Mesendoderm (in vitro differentiated cells): ENCODE measurements at regions not wholly inside any gene's neighbourhood (a gene's known extent, or its start where the extent isn't known, plus 50 kb on each side); places are given as distances from the start of the nearest gene placed in this dataset.

Experiments
- DNase-seq: peaks from one replicate; pipeline ENCODE4 v3.0.0; 2013
- H2AK5ac ChIP-seq: 2 replicates; pipeline ENCODE4 v1.6.1; 2013; ENCODE audit warnings: low read length, inconsistent platforms
- H2BK120ac ChIP-seq: 2 replicates; pipeline ENCODE4 v1.6.1; 2013; ENCODE audit warnings: low read depth, mild to moderate bottlenecking, low read length, moderate library complexity, mixed read lengths
- H2BK15ac ChIP-seq: replicated peaks from 2 replicates; pipeline ENCODE4 v1.6.1; 2013; ENCODE audit warnings: low read depth, mild to moderate bottlenecking, moderate library complexity
- H2BK5ac ChIP-seq: 2 replicates; pipeline ENCODE4 v1.6.1; 2013; ENCODE audit warnings: low read length, inconsistent platforms
- H3K18ac ChIP-seq: 2 replicates; pipeline ENCODE4 v1.6.1; 2013; ENCODE audit warnings: mild to moderate bottlenecking, low read length, mixed read lengths
- H3K23ac ChIP-seq: one replicate; pipeline ENCODE4 v1.6.1; 2013; ENCODE audit warnings: low read length
- H3K27ac ChIP-seq: 2 replicates; pipeline ENCODE4 v1.5.1; 2013; ENCODE audit warnings: low read depth, mild to moderate bottlenecking, inconsistent platforms, low read length, moderate library complexity
- H3K27me3 ChIP-seq: 2 replicates; pipeline ENCODE4 v1.6.1; 2013; ENCODE audit warnings: low read length, control low read depth, mild to moderate bottlenecking, inconsistent platforms; ENCODE audit not compliant: insufficient read depth, poor library complexity
- H3K36me3 ChIP-seq: 2 replicates; pipeline ENCODE4 v1.6.1; 2013; ENCODE audit warnings: low read length, inconsistent platforms; ENCODE audit not compliant: control insufficient read depth, insufficient read depth
- H3K4ac ChIP-seq: one replicate; pipeline ENCODE4 v1.6.1; 2013; ENCODE audit warnings: low read depth, mild to moderate bottlenecking, low read length, moderate library complexity
- H3K4me1 ChIP-seq: 2 replicates; pipeline ENCODE4 v1.6.1; 2013; ENCODE audit warnings: low read depth, low read length, inconsistent platforms; ENCODE audit not compliant: control insufficient read depth
- H3K4me2 ChIP-seq: 2 replicates; pipeline ENCODE4 v1.6.1; 2013; ENCODE audit warnings: low read length
- H3K4me3 ChIP-seq: 2 replicates; pipeline ENCODE4 v1.5.1; 2013; ENCODE audit warnings: mild to moderate bottlenecking, low read length
- H3K56ac ChIP-seq: one replicate; pipeline ENCODE4 v1.6.1; 2013; ENCODE audit warnings: low read length
- H3K79me1 ChIP-seq: 2 replicates; pipeline ENCODE4 v1.6.1; 2013; ENCODE audit warnings: low read length, inconsistent platforms
- H3K79me2 ChIP-seq: 2 replicates; pipeline ENCODE4 v1.6.1; 2013; ENCODE audit warnings: mild to moderate bottlenecking, low read length; ENCODE audit not compliant: control insufficient read depth, insufficient read depth
- H3K9ac ChIP-seq: 2 replicates; pipeline ENCODE4 v1.6.1; 2013; ENCODE audit warnings: low read length, inconsistent platforms
- H4K5ac ChIP-seq: one replicate; pipeline ENCODE4 v1.6.1; 2013; ENCODE audit warnings: low read length
- H4K8ac ChIP-seq: one replicate; pipeline ENCODE4 v1.6.1; 2013; ENCODE audit warnings: low read depth, mild to moderate bottlenecking, control low read depth, low read length, moderate library complexity
- WGBS: extraction: QIAGEN DNeasy Blood & Tissue Kit; methylation state at CpG from one replicate; pipeline ENCODE4 v1.1.7; 2013; ENCODE audit warnings: low lambda C conversion rate, missing lambda C conversion rate; ENCODE audit not compliant: insufficient coverage; ENCODE audit errors: extremely low coverage; 5-methylcytosine and 5-hydroxymethylcytosine counted together

DNA sequence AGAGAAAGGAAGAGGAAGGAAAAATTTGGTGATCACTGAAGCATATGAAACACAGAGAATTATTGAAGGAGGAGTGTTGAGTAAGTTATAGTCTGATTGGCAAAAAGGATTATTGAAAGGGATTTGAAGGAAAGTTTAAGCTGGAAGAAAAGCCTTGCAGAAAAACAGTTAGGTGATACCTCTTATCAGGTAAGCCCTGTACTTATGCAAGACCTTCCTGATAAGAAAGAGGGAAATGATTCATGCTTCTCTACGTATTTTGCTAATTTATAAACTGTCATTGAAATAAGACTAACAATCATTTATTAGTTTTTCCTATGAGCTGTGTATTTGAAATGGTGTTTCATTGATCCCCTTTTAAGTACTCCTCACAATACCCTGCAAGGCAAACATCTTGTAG, 793.9 kb upstream of the NRXN1 start:
- Histone ChIP-seq H4K8ac (no peak overlapping the region), H3K79me2 (no peaks in the 10 kb centered on the region), H3K4me2 (no peak overlapping the region), H3K9ac (no peak overlapping the region), H3K79me1 (no peaks in the 10 kb centered on the region), H3K4me3 (no peak overlapping the region), H3K36me3 (no peaks in the 10 kb centered on the region), H3K27ac (no peak overlapping the region), H3K4ac (no peak overlapping the region), H3K56ac (no peak overlapping the region), H4K5ac (no peak overlapping the region), H2BK5ac (no peak overlapping the region), H2AK5ac (no peak overlapping the region), H2BK15ac (no peak overlapping the region), H2BK120ac (no peak overlapping the region), H3K27me3 (no peaks in the 10 kb centered on the region), H3K18ac (no peak overlapping the region), H3K4me1 (no peaks in the 10 kb centered on the region), H3K23ac (no peak overlapping the region)
- DNase-seq: peak; percentile 41
- WGBS: no CpG with 5 or more reads among the region's 1 CpG

DNA sequence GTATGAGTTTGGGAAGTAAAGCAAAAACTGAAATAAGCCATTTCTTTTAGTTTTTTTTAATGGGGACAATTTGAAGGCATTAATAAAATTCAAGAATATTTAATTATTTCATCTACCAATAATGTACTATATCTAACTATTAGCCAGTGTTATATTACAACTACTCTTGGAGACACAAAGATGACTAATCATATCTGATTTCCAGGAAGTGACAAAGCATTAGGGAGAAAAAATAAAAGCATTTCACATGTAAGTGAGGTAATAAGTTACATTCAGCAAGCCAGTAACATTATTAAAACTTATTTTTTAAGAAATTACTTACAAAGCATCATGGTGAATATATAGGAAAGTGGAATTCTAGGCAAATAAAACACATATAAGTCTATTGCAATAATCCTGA, 781.3 kb upstream of the NRXN1 start:
- Histone ChIP-seq H3K4me1 (no peaks in the 10 kb centered on the region), H2BK120ac (no peak overlapping the region), H3K9ac (no peak overlapping the region), H2BK5ac (no peak overlapping the region), H4K8ac (no peak overlapping the region), H3K79me1 (no peaks in the 10 kb centered on the region), H3K36me3 (no peaks in the 10 kb centered on the region), H3K4me3 (no peak overlapping the region), H2BK15ac (no peak overlapping the region), H3K56ac (no peak overlapping the region), H3K27ac (no peak overlapping the region), H4K5ac (no peak overlapping the region), H3K23ac (no peak overlapping the region), H3K4ac (no peak overlapping the region), H3K4me2 (no peak overlapping the region), H2AK5ac (no peak overlapping the region), H3K79me2 (no peaks in the 10 kb centered on the region), H3K27me3 (no peaks in the 10 kb centered on the region), H3K18ac (no peak overlapping the region)
- DNase-seq: no peak

DNA sequence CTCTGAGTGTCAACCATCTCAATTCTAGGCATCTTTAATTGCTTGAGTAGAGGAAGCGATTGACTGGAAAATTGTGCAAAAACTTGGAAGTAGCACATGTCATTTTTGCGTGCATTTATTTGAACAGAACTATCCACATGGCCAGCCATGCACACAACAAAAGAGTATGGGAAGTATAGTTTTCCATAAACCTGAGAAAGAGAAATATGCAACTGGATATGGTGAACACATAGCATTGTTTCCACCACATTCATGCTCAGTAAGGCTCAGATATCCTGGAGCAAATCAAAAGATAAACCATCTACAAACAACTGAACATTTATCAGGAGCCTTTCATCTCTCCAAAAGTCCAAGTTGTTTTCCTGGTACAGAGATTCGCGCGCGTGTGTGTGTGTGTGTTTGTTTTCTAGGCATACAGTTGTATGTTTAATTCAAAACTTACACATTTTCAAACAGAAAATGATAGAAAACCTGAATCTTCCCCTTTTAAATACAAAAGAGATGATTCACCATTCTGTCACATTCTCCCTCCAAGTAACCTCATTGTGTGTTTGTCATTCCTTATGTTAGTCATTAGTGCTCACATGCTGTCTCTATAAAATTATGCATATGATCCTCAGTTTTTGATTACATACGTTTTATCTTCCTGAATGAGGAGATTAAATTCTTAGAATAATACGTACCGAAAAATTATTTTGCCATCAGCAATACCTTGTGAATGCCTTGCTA, 780.4 kb upstream of the NRXN1 start:
- Histone ChIP-seq H3K56ac (no peak overlapping the region), H3K4me1 (peaks cover 1% of the 10 kb centered on the region), H3K23ac (no peak overlapping the region), H3K4me3 (no peak overlapping the region), H3K27ac (no peak overlapping the region), H2BK120ac (no peak overlapping the region), H3K79me2 (no peaks in the 10 kb centered on the region), H3K79me1 (no peaks in the 10 kb centered on the region), H3K4ac (no peak overlapping the region), H2BK5ac (no peak overlapping the region), H2BK15ac (no peak overlapping the region), H3K9ac (no peak overlapping the region), H4K8ac (no peak overlapping the region), H3K4me2 (no peak overlapping the region), H2AK5ac (no peak overlapping the region), H3K18ac (no peak overlapping the region), H3K27me3 (no peaks in the 10 kb centered on the region), H4K5ac (no peak overlapping the region), H3K36me3 (no peaks in the 10 kb centered on the region)
- WGBS: no CpG with 5 or more reads among the region's 9 CpGs
- no peak for DNase-seq

DNA sequence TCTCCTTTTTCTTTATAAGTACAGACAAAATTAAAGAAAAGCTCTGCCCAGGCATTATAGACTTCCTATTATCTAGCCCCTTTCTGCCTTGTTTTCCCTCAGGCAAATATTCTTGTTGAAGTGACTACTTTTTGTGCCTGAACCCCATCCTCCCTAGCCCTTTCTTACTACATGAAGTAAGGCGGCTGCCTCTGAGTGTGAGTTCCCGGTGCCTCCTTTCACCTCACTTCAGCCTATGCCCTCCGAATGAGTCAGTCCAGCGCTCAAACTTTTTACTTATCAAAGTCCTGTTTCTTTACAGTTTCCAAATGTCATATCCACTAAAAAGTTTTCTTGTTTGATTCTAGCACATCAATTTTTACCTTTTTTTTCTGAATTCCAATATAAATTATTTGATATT, 778.3 kb upstream of the NRXN1 start:
- no peak overlapping the region for H3K23ac ChIP-seq
- H3K36me3 ChIP-seq: no peaks in the 10 kb centered on the region
- no peak overlapping the region for H3K4ac ChIP-seq
- no peak overlapping the region for H4K5ac ChIP-seq
- H4K8ac ChIP-seq: no peak overlapping the region
- H3K4me1 ChIP-seq: peaks cover 1% of the 10 kb centered on the region
- no peak overlapping the region for H2BK15ac ChIP-seq
- no peak for DNase-seq
- H2AK5ac ChIP-seq: no peak overlapping the region
- no peak overlapping the region for H3K4me3 ChIP-seq
- WGBS: no CpG with 5 or more reads among the region's 4 CpGs
- H3K79me1 ChIP-seq: no peaks in the 10 kb centered on the region
- no peak overlapping the region for H3K56ac ChIP-seq
- H2BK120ac ChIP-seq: no peak overlapping the region
- H3K79me2 ChIP-seq: no peaks in the 10 kb centered on the region
- no peak overlapping the region for H3K18ac ChIP-seq
- H3K4me2 ChIP-seq: no peak overlapping the region
- H3K27me3 ChIP-seq: no peaks in the 10 kb centered on the region
- H3K27ac ChIP-seq: no peak overlapping the region
- H3K9ac ChIP-seq: no peak overlapping the region
- no peak overlapping the region for H2BK5ac ChIP-seq

DNA sequence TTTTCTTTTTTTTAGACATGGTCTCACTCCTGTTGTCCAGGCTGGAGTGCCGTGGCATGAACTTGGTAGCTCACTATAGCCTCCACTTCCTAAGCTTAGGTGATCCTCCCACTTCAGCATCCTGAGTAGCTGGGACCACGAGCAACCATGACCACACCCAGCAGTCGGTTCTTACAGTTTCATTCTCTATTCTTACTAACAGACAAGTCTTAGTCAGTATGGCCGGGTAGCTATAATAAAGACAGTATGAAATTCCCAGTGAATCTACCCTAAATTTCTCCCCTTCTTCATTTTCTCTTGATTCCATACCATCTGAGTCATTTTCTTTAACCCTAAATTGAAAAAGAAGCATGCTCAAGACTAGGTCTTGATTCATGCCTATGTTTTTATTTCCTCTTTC, 775.3 kb upstream of the NRXN1 start:
- H3K79me1 ChIP-seq: no peaks in the 10 kb centered on the region
- no CpG with 5 or more reads among the region's 4 CpGs for WGBS
- no peak overlapping the region for H3K4me3 ChIP-seq
- H2BK15ac ChIP-seq: no peak overlapping the region
- no peak overlapping the region for H2BK120ac ChIP-seq
- no peak overlapping the region for H3K9ac ChIP-seq
- H3K27me3 ChIP-seq: no peaks in the 10 kb centered on the region
- H3K23ac ChIP-seq: no peak overlapping the region
- no peak overlapping the region for H3K56ac ChIP-seq
- no peak overlapping the region for H2AK5ac ChIP-seq
- H4K5ac ChIP-seq: no peak overlapping the region
- H3K27ac ChIP-seq: no peak overlapping the region
- H3K18ac ChIP-seq: no peak overlapping the region
- peaks cover 1% of the 10 kb centered on the region for H3K4me1 ChIP-seq
- no peaks in the 10 kb centered on the region for H3K79me2 ChIP-seq
- H3K4ac ChIP-seq: no peak overlapping the region
- H4K8ac ChIP-seq: no peak overlapping the region
- H3K4me2 ChIP-seq: no peak overlapping the region
- no peak overlapping the region for H2BK5ac ChIP-seq
- H3K36me3 ChIP-seq: no peaks in the 10 kb centered on the region
- no peak for DNase-seq

DNA sequence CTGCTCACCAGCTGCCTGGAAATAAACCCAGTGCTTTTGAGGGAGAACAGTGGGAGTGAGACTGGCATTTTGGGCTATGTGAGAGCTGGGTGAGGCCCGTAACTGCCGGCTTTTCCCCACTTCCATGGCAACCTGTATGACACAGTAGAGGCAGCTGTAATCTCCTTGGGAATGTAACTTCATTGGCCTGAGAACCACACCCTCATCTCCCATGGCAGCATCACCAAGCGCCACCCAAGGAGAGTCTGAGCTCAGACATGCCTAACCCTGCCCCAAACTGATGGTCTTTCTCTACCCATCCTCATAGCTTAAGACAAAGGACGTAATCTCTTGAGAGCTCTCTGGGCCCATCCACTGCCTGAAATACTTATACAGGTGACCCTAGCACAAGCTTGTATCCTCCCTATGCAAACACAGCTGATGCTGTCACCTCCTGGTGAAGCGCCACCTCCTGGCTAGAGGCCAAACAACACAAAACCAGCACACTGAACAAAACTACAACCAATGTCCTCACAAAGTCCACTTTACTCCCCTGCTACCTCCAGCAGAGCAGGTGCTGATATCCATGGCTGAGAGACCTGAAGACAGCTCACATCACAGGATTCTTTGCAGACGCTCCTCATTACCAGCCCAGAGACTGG, 763.4 kb upstream of the NRXN1 start:
- Histone ChIP-seq H3K9ac (no peak overlapping the region), H3K27ac (no peak overlapping the region), H3K36me3 (no peaks in the 10 kb centered on the region), H3K4me2 (no peak overlapping the region), H3K56ac (no peak overlapping the region), H3K23ac (no peak overlapping the region), H3K79me2 (no peaks in the 10 kb centered on the region), H2BK120ac (no peak overlapping the region), H3K79me1 (no peaks in the 10 kb centered on the region), H2AK5ac (no peak overlapping the region), H4K5ac (no peak overlapping the region), H3K4me3 (no peak overlapping the region), H2BK5ac (no peak overlapping the region), H3K4ac (no peak overlapping the region), H4K8ac (no peak overlapping the region), H3K27me3 (no peaks in the 10 kb centered on the region), H3K18ac (no peak overlapping the region), H2BK15ac (no peak overlapping the region), H3K4me1 (no peaks in the 10 kb centered on the region)
- DNase-seq: peak; percentile 77
- WGBS: no CpG with 5 or more reads among the region's 6 CpGs
